Esophagus muscularis mucosa (tissue), 3 donors: ENCODE measurements at regions not wholly inside any gene's neighbourhood (a gene's known extent, or its start where the extent isn't known, plus 50 kb on each side); places are given as distances from the start of the nearest gene placed in this dataset.

Source experiments
- CTCF ChIP-seq, 3 experiments: fragments of 200-600 bp in 2 of 3; fragments of 450-650 bp in 1 of 3; sonication (generic) in 2 of 3; IDR thresholded peaks; one replicate each; pipeline ENCODE4 v1.5.1; 2017 to 2019; ENCODE audit warnings: antibody characterized with exemption in 3 of 3, mild to moderate bottlenecking in 2 of 3, moderate library complexity in 1 of 3
- POLR2AphosphoS5 ChIP-seq, 2 donors: sonication (generic); formaldehyde crosslinking; IDR thresholded peaks; one replicate each; pipeline ENCODE4 v1.6.1; 2017; ENCODE audit warnings: antibody characterized with exemption in 2 of 2

- TF ChIP-seq POLR2AphosphoS5 (IDR thresholded peaks at IDR 0.05), result no peak
- TF ChIP-seq CTCF (IDR thresholded peaks at IDR 0.05), result no peak
These were observed 253.6 kb downstream of the THBS2 start for GRCh38 chr6:169000022-169000421.
